BLaER1 (cell line): ENCODE measurements at regions not wholly inside any gene's neighbourhood (a gene's known extent, or its start where the extent isn't known, plus 50 kb on each side); places are given as distances from the start of the nearest gene placed in this dataset.

Source experiments
- H3K27ac ChIP-seq: shearing (Covaris generic); formaldehyde crosslinking; 2 replicates; pipeline ENCODE4 v1.8.1; 2022
- H3K27me3 ChIP-seq: shearing (Covaris generic); formaldehyde crosslinking; 2 replicates; pipeline ENCODE4 v1.8.1; 2022
- H3K36me3 ChIP-seq: shearing (Covaris generic); formaldehyde crosslinking; 2 replicates; pipeline ENCODE4 v1.8.1; 2022
- H3K4me1 ChIP-seq: shearing (Covaris generic); formaldehyde crosslinking; 2 replicates; pipeline ENCODE4 v1.8.1; 2022
- H3K4me2 ChIP-seq: shearing (Covaris generic); formaldehyde crosslinking; 2 replicates; pipeline ENCODE4 v1.8.1; 2022
- H3K4me3 ChIP-seq: shearing (Covaris generic); formaldehyde crosslinking; 2 replicates; pipeline ENCODE4 v1.8.1; 2022
- H3K9ac ChIP-seq: shearing (Covaris generic); formaldehyde crosslinking; 2 replicates; pipeline ENCODE4 v1.8.1; 2022
- H3K9me3 ChIP-seq: shearing (Covaris generic); formaldehyde crosslinking; 2 replicates; pipeline ENCODE4 v1.8.1; 2022
- H4K20me1 ChIP-seq: shearing (Covaris generic); formaldehyde crosslinking; 2 replicates; pipeline ENCODE4 v1.8.1; 2022
- Cebpa-rat ChIP-seq: shearing (Covaris generic); IDR thresholded peaks from 2 replicates; pipeline ENCODE4 v1.8.1; 2022

DNA sequence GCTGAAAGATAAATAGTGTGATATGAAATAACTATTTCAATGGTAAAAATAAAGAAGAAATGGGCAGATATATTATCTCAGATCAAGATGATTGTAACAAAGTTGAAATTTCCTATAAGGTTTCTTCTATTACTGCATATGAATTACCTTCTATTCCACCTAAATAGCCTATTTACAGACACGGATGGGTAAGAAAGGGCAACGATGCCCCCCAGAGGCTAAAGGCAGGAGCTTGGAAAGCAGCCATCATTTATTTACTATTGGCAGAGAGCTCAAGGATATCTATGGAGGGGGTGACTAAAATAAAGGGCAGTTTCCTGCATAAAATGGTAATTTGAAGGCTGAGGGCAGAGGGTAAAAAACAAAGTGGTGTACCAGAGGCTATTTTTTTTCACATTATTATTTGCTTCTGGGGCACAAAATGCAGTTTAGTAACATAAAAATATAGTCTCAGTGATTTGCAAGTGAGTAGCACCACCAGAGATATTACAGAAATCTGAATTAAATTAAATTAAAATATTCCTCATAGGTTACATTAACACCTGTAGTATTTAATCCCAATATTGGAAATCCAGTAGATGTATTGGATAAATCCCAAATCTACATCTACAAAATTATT is 123.1 kb downstream of the BTC start:
- no peak overlapping the region for H3K4me2 ChIP-seq

DNA sequence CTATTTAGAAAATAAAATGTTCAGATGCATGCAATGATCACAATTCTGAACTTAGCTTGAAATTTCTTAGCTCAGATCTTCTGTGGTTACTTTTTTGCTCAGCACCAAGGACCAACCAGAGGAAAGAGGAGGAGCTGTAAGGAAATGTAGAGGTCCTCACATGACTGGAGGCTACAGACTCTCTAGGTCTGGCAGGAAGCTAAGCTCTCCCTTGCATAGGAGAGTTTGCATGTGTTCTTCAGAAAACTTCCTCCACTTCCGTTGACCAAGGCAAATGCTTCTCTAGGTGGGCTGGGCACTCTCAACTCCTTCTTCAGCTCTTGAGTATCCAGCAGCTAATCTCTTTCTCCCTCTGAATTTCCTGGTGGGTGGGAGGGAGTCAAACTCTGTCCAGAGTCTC is 119.6 kb downstream of the BTC start:
- no peaks in the 10 kb centered on the region for H4K20me1 ChIP-seq
- H3K4me1 ChIP-seq, result no peaks in the 10 kb centered on the region
- TF ChIP-seq Cebpa-rat, result no peak
- no peaks in the 10 kb centered on the region for H3K36me3 ChIP-seq
- no peak overlapping the region for H3K4me3 ChIP-seq
- H3K4me2 ChIP-seq, result no peak overlapping the region
- no peaks in the 10 kb centered on the region for H3K27me3 ChIP-seq
- H3K9me3 ChIP-seq, result no peaks in the 10 kb centered on the region
- H3K27ac ChIP-seq, result no peak overlapping the region
- H3K9ac ChIP-seq, result no peak overlapping the region

More for the DNA sequence above, 123.1 kb downstream of the BTC start:
- H3K4me1 ChIP-seq, result no peaks in the 10 kb centered on the region
- no peak overlapping the region for H3K9ac ChIP-seq
- no peak overlapping the region for H3K4me3 ChIP-seq
- no peaks in the 10 kb centered on the region for H3K36me3 ChIP-seq
- H4K20me1 ChIP-seq, result no peaks in the 10 kb centered on the region
- TF ChIP-seq Cebpa-rat, result no peak
- H3K27ac ChIP-seq, result no peak overlapping the region
- H3K9me3 ChIP-seq, result no peaks in the 10 kb centered on the region
- H3K27me3 ChIP-seq, result no peaks in the 10 kb centered on the region

DNA sequence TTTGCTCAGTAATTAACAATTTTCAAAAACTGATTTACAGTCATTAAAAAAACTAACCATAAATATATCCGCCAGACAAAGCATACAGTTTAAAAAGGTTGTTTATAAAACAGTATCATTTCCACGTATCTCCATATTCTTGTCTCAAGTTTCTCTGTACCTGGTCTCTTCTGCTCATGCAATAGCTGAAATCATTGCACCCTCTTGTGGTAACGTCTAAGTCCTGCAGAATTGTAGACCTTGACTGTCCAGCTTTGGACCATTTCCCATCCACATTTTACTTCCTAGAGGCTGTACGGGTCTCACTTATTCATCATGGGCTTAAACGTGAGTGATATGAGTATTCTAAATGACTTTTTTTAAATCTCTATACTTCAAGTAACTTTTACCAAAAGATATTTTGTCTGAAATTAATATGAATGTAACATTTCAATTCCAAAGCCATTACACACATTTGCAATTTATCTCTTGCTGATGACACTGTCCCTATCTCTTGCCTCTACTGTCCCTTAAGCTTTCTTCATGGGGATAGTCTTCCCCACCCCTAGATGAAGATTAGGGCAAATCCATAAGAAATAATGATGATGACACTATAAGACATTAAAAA is 118.5 kb downstream of the BTC start:
- Histone ChIP-seq H3K4me1 (no peaks in the 10 kb centered on the region), H4K20me1 (no peaks in the 10 kb centered on the region), H3K4me2 (no peak overlapping the region), H3K36me3 (no peaks in the 10 kb centered on the region), H3K9ac (no peak overlapping the region), H3K27ac (no peak overlapping the region), H3K27me3 (no peaks in the 10 kb centered on the region), H3K9me3 (no peaks in the 10 kb centered on the region), H3K4me3 (no peak overlapping the region)
- TF ChIP-seq Cebpa-rat, result no peak

DNA sequence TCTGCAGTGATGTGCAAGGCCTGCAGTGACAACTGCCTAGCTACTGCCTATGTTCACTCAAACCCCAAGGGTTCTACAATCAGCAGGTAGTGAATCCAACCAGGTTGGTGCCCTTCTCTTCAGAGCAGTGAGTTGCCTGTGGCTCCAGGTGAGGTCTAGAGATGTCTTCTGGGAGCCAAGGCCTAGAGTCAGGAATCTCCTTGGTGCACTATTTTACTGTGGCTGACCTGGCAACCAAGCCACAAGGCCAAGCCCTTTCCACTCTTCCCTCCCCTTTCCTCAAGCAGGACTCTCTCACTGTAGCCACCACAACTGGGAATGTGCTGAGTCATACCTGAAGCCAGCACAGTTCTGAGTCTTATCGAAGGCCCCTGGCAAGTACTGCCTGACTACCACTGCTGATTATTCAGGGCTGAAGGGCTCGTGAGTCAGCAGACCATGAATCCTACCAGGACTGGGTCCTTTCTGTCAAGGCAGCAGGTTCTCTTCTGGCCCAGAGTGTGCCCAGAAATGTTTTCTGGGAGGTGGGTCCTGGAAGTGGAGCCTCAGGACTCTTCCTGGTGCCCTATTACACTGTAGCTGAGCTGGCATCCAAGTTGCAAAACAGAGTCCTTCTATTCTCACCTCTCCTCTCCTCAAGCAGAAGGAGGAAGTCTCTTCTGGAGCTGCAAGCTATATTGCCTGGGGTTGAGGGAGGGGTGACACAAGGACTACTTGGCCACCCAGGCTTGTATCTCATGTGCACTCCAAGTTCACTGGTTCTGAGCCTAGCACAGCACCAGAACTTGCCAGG is 111.6 kb downstream of the BTC start:
- Histone ChIP-seq H3K36me3 (no peaks in the 10 kb centered on the region), H3K27me3 (no peaks in the 10 kb centered on the region), H3K4me3 (no peak overlapping the region), H3K4me2 (no peak overlapping the region), H3K9ac (no peak overlapping the region), H3K4me1 (no peaks in the 10 kb centered on the region), H4K20me1 (no peaks in the 10 kb centered on the region), H3K9me3 (no peaks in the 10 kb centered on the region), H3K27ac (no peak overlapping the region)
- no peak for TF ChIP-seq Cebpa-rat

DNA sequence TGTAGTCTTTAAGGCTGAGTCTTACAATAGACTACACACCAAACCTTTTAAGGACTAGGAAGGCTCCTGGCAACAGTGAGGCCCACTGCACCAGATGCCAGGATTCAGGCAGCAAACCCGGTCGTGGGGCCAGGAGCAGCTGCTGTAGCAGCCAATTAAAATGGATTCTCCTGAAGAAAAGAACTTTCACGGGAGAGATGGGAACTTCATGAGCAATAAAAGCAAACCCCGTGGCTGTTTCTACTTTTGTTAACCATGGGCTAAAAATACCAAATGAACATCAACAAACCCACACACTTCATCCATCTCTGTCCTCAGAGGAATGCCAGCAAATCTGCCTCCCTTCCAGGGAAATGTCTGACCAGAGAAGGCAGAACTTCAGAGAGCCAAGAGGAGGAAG is 101.4 kb downstream of the BTC start:
- Histone ChIP-seq H4K20me1 (no peaks in the 10 kb centered on the region), H3K4me3 (no peak overlapping the region), H3K27ac (no peak overlapping the region), H3K36me3 (no peaks in the 10 kb centered on the region), H3K4me2 (no peak overlapping the region), H3K4me1 (no peaks in the 10 kb centered on the region), H3K9ac (no peak overlapping the region), H3K27me3 (no peaks in the 10 kb centered on the region), H3K9me3 (no peaks in the 10 kb centered on the region)
- TF ChIP-seq Cebpa-rat, result no peak
